ENCODE measurements at regions not wholly inside any gene's neighbourhood (a gene's known extent, or its start where the extent isn't known, plus 50 kb on each side); places are given as distances from the start of the nearest gene placed in this dataset.
"Not testable (repeated sequence)": the region's sequence is repeated elsewhere in the genome, so short reads cannot be mapped to it uniquely, and the experiment has no call there.

- H3K27me3 ChIP-seq (ENCODE audit: insufficient read depth, low read depth, low read length): no peaks in the 10 kb centered on the region
- no peaks in the 10 kb centered on the region for H3K9me2 ChIP-seq (ENCODE audit: insufficient read depth, low read length)
- no peak overlapping the region for H2AFZ ChIP-seq (ENCODE audit: low read depth, low read length)
- TF ChIP-seq SMC3 (conservative IDR thresholded peaks at IDR 0.05; ENCODE audit: poor library complexity): no peak
- no peak for TF ChIP-seq REST (IDR thresholded peaks at IDR 0.05; ENCODE audit: borderline replicate concordance)
- TF ChIP-seq EP300 (conservative IDR thresholded peaks at IDR 0.05; ENCODE audit: poor library complexity, severe bottlenecking): no peak
- no peak for TF ChIP-seq POLR2AphosphoS5 (IDR thresholded peaks at IDR 0.05)
- TF ChIP-seq TAF1 (IDR thresholded peaks at IDR 0.05; ENCODE audit: low read depth): no peak
- TF ChIP-seq EZH2 (IDR thresholded peaks at IDR 0.05; ENCODE audit: borderline replicate concordance, insufficient read depth, low read length, poor library complexity, severe bottlenecking): no peak
- no peak for TF ChIP-seq MXI1 (conservative IDR thresholded peaks at IDR 0.05; ENCODE audit: poor library complexity, severe bottlenecking)
- H3K36me3 ChIP-seq (ENCODE audit: insufficient read depth, low read length): no peaks in the 10 kb centered on the region
- no peak overlapping the region for H3K4me3 ChIP-seq (ENCODE audit: low read length)
- no peaks in the 10 kb centered on the region for H3K9me3 ChIP-seq (ENCODE audit: low read length)
- no peak overlapping the region for H3K27ac ChIP-seq (ENCODE audit: low read length)
- H4K20me1 ChIP-seq (ENCODE audit: insufficient read depth): no peaks in the 10 kb centered on the region
- no peaks in the 10 kb centered on the region for H3K79me2 ChIP-seq (replicated peaks; ENCODE audit: insufficient read depth, low read length)
- H3F3A ChIP-seq (ENCODE audit: insufficient read depth, low read length, poor library complexity, severe bottlenecking): no peaks in the 10 kb centered on the region
- no peak overlapping the region for H3K9ac ChIP-seq (ENCODE audit: low read length)
- no peak overlapping the region for H3K4me2 ChIP-seq (ENCODE audit: low read length)
These were observed 253.8 kb downstream of the FAM72C start for GRCh38 chr1:143718021-143718420.

- no peaks in the 10 kb centered on the region for H3K36me3 ChIP-seq (ENCODE audit: insufficient read depth, low read length)
- TF ChIP-seq POLR2AphosphoS5 (IDR thresholded peaks at IDR 0.05): no peak
- TF ChIP-seq RAD21 (conservative IDR thresholded peaks at IDR 0.05): no peak
- no peak for TF ChIP-seq REST (IDR thresholded peaks at IDR 0.05; ENCODE audit: borderline replicate concordance)
- TF ChIP-seq EP300 (conservative IDR thresholded peaks at IDR 0.05; ENCODE audit: poor library complexity, severe bottlenecking): no peak
- TF ChIP-seq TAF1 (IDR thresholded peaks at IDR 0.05; ENCODE audit: low read depth): no peak
- H3K4me2 ChIP-seq (ENCODE audit: low read length): no peak overlapping the region
- no peak overlapping the region for H3K27ac ChIP-seq (ENCODE audit: low read length)
- no peaks in the 10 kb centered on the region for H3K9me3 ChIP-seq (ENCODE audit: low read length)
- H4K20me1 ChIP-seq (ENCODE audit: insufficient read depth): no peaks in the 10 kb centered on the region
- H2AFZ ChIP-seq (ENCODE audit: low read depth, low read length): no peak overlapping the region
- no peaks in the 10 kb centered on the region for H3F3A ChIP-seq (ENCODE audit: insufficient read depth, low read length, poor library complexity, severe bottlenecking)
- H3K9me2 ChIP-seq (ENCODE audit: insufficient read depth, low read length): no peaks in the 10 kb centered on the region
- H3K4me3 ChIP-seq (ENCODE audit: low read length): no peak overlapping the region
- H3K9ac ChIP-seq (ENCODE audit: low read length): no peak overlapping the region
- no peaks in the 10 kb centered on the region for H3K27me3 ChIP-seq (ENCODE audit: insufficient read depth, low read depth, low read length)
- no peaks in the 10 kb centered on the region for H3K79me2 ChIP-seq (replicated peaks; ENCODE audit: insufficient read depth, low read length)
These were observed 254.4 kb downstream of the FAM72C start for GRCh38 chr1:143717434-143717833.

GRCh38 chr1:143714913-143715312 lies 256.9 kb downstream of the FAM72C start:
- not testable (repeated sequence) for H3K27me3 ChIP-seq (ENCODE audit: insufficient read depth, low read depth, low read length); H3K79me2 ChIP-seq (replicated peaks; ENCODE audit: insufficient read depth, low read length); H3K36me3 ChIP-seq (ENCODE audit: insufficient read depth, low read length); H3K4me3 ChIP-seq (ENCODE audit: low read length); H3K9ac ChIP-seq (ENCODE audit: low read length); H3K4me2 ChIP-seq (ENCODE audit: low read length); H3F3A ChIP-seq (ENCODE audit: insufficient read depth, low read length, poor library complexity, severe bottlenecking); H3K9me2 ChIP-seq (ENCODE audit: insufficient read depth, low read length); H2AFZ ChIP-seq (ENCODE audit: low read depth, low read length); H3K9me3 ChIP-seq (ENCODE audit: low read length); H3K27ac ChIP-seq (ENCODE audit: low read length); H4K20me1 ChIP-seq (ENCODE audit: insufficient read depth)

DNA sequence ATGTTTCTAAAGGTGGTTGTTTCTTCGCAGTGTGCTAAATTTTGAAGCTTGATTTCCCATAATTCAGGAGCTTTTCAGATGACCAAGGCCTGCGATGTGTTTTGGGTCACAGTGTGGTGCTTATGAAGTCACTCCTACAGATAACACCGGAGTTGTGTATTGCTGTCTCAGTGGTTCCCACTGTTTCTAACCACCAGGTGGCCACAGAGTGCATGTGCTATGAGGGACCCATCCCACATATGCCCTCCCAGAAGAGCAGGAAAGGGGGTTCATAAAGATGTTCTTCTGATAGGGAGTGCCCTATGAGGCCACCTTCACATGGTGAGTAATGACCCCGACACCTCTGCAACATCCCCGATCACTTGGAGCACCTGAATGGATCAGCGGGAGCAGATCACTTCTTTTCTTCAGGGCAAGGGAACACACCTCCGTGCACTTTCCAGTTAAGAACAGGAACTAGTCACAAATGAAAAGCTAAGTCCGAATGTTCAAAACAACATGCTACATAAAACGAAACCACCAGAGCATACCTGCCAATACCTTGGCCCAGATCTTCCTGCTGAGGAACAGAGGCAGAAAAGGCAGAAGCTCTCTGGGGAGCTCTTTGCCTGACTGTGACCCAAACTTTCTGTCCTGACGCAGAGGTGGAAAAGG lies 262.1 kb downstream of the FAM72C start:
- not testable (repeated sequence) for H3K9ac ChIP-seq (ENCODE audit: low read length); H3F3A ChIP-seq (ENCODE audit: insufficient read depth, low read length, poor library complexity, severe bottlenecking); H3K9me2 ChIP-seq (ENCODE audit: insufficient read depth, low read length); H3K4me3 ChIP-seq (ENCODE audit: low read length); H3K27me3 ChIP-seq (ENCODE audit: insufficient read depth, low read depth, low read length); H3K4me2 ChIP-seq (ENCODE audit: low read length); H4K20me1 ChIP-seq (ENCODE audit: insufficient read depth); H3K27ac ChIP-seq (ENCODE audit: low read length); H2AFZ ChIP-seq (ENCODE audit: low read depth, low read length); H3K9me3 ChIP-seq (ENCODE audit: low read length); H3K79me2 ChIP-seq (replicated peaks; ENCODE audit: insufficient read depth, low read length); H3K36me3 ChIP-seq (ENCODE audit: insufficient read depth, low read length)

DNA sequence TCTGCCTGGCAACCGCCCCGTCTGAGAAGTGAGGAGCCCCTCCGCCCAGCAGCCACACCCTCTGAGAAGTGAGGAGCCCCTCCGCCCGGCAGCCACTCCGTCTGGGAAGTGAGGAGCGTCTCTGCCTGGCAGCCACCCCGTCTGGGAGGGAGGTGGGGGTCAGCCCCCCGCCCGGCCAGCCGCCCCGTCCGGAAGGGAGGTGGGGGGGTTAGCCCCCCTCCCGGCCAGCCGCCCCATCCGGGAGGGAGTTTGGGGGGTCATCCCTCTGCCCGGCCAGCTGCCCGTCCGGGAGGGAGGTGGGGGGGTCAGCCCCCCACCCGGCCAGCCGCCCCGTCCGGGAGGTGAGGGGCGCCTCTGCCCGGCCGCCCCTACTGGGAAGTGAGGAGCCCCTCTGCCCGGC lies 269.0 kb downstream of the FAM72C start:
- not testable (repeated sequence) for H3K9me3 ChIP-seq (ENCODE audit: low read length); H3K4me3 ChIP-seq (ENCODE audit: low read length); H3K79me2 ChIP-seq (replicated peaks; ENCODE audit: insufficient read depth, low read length); H3K9me2 ChIP-seq (ENCODE audit: insufficient read depth, low read length); H3K27ac ChIP-seq (ENCODE audit: low read length); H3F3A ChIP-seq (ENCODE audit: insufficient read depth, low read length, poor library complexity, severe bottlenecking); H3K27me3 ChIP-seq (ENCODE audit: insufficient read depth, low read depth, low read length); H3K4me2 ChIP-seq (ENCODE audit: low read length); H4K20me1 ChIP-seq (ENCODE audit: insufficient read depth); H2AFZ ChIP-seq (ENCODE audit: low read depth, low read length); H3K9ac ChIP-seq (ENCODE audit: low read length); H3K36me3 ChIP-seq (ENCODE audit: insufficient read depth, low read length)

Measured in neural cell (in vitro differentiated cells).